Parathyroid adenoma (tissue), 2 donors: ENCODE measurements at regions not wholly inside any gene's neighbourhood (a gene's known extent, or its start where the extent isn't known, plus 50 kb on each side); places are given as distances from the start of the nearest gene placed in this dataset.

Experiments used
- H2AFZ ChIP-seq: fragments of 300-600 bp; sonication (generic); one replicate; pipeline ENCODE4 v1.7.0; 2017; ENCODE audit warnings: antibody characterized with exemption, mild to moderate bottlenecking
- H3K27ac ChIP-seq: fragments of 300-600 bp; sonication (generic); one replicate; pipeline ENCODE4 v1.7.0; 2017
- H3K27me3 ChIP-seq: fragments of 300-600 bp; sonication (generic); one replicate; pipeline ENCODE4 v1.7.0; 2017; ENCODE audit warnings: low read length; ENCODE audit not compliant: control insufficient read depth, insufficient read depth
- H3K36me3 ChIP-seq: fragments of 300-600 bp; sonication (generic); one replicate; pipeline ENCODE4 v1.7.0; 2017; ENCODE audit warnings: low read length; ENCODE audit not compliant: control insufficient read depth, insufficient read depth
- H3K4me1 ChIP-seq: fragments of 300-600 bp; sonication (generic); one replicate; pipeline ENCODE4 v1.7.0; 2017; ENCODE audit warnings: control low read depth
- H3K4me2 ChIP-seq: fragments of 300-600 bp; sonication (generic); one replicate; pipeline ENCODE4 v1.7.0; 2017; ENCODE audit warnings: low read length
- H3K4me3 ChIP-seq: fragments of 300-600 bp; sonication (generic); one replicate; pipeline ENCODE4 v1.7.0; 2017; ENCODE audit warnings: low read depth, low read length
- H3K79me2 ChIP-seq: fragments of 300-600 bp; sonication (generic); one replicate; pipeline ENCODE4 v1.7.0; 2017; ENCODE audit warnings: control low read depth
- H3K9ac ChIP-seq: fragments of 300-600 bp; sonication (generic); one replicate; pipeline ENCODE4 v1.7.0; 2017; ENCODE audit warnings: mild to moderate bottlenecking
- H3K9me3 ChIP-seq: fragments of 300-600 bp; sonication (generic); one replicate; pipeline ENCODE4 v1.7.0; 2017; ENCODE audit warnings: low read length; ENCODE audit not compliant: control insufficient read depth
- CTCF ChIP-seq: fragments of 300-600 bp; sonication (generic); IDR thresholded peaks from one replicate; pipeline ENCODE4 v1.7.0; 2017; ENCODE audit warnings: antibody characterized with exemption, mild to moderate bottlenecking
- donor health status: primary hyperparathyroidism.

DNA sequence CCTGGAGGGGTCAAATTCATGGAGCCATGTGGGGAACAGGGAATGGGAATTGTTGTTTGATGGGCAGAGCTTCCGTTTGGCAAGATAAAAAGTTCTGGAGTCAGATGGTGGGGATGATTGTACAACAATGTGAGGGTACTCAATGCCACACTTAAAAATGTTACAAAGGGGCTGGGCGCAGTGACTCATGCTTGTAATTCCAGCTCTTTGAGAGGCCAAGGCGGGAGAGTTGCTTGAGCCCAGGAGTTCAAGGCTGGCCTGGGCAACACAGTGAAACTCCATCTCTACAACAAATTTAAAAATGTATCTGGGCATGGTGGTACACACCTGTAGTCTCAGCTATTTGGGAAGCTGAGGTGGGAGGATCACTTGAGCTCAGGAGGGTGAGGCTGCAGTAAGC is 66.0 kb upstream of the DIO3 start:
- H3K27me3 ChIP-seq: peaks cover 8% of the 10 kb centered on the region

DNA sequence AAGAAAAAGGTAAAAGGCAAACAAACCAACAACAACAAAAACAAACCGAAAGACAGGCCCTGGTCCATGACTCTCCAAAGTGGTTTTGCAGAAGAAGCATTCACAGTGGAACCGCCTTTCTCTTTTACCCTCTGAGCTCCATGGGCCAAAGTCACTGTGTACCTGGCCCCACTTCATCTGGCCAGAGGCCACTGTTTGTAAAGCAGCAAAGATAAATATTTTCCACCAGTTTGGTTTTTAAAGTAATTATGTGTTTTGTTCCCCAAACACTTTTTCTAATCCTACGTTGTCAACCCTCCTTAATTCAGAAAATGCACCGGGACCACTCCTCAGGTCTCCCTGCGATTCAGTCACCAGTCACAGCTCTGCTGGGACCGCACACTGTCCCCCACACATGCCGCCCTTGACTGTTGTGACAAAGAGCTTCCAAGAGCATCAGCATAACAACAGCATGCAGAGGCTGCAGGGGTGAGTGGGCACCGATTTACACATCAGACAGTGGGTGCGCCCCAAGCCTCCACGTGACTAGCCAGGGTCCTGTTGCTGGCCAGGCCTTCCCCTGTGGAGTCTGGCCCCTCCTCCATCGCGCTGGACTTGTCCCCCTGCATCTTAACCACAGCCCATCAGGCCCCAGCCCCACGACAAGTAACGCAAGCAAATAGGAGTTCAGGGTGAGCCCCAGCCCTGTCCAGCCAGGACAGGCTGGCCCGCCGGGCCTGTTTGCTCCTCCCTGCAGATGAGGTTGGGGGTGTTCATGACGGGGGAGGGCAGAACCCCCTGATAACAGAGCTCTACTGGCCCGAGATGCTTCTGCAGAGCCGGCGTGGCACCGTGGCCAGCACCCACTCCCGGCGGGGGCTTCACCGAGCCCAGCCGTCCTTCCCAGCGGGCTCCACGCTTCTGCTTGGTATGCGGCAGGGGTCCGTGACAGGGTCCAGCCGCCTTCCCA is 65.2 kb upstream of the DIO3 start:
- Histone ChIP-seq H3K9me3 (no peaks in the 10 kb centered on the region), H3K4me1 (no peaks in the 10 kb centered on the region), H3K27me3 (peaks cover 8% of the 10 kb centered on the region), H3K27ac (no peak overlapping the region), H3K9ac (no peak overlapping the region), H2AFZ (no peak overlapping the region), H3K79me2 (no peaks in the 10 kb centered on the region), H3K4me2 (no peak overlapping the region), H3K36me3 (no peaks in the 10 kb centered on the region), H3K4me3 (no peak overlapping the region)
- TF ChIP-seq CTCF: no peak

More for the DNA sequence above, 66.0 kb upstream of the DIO3 start:
- Histone ChIP-seq H3K9ac (no peak overlapping the region), H3K36me3 (no peaks in the 10 kb centered on the region), H3K4me3 (no peak overlapping the region), H2AFZ (no peak overlapping the region), H3K79me2 (no peaks in the 10 kb centered on the region), H3K4me2 (no peak overlapping the region), H3K27ac (no peak overlapping the region), H3K4me1 (no peaks in the 10 kb centered on the region), H3K9me3 (no peaks in the 10 kb centered on the region)
- TF ChIP-seq CTCF: no peak

- no peaks in the 10 kb centered on the region for H3K36me3 ChIP-seq
- H3K4me3 ChIP-seq: no peak overlapping the region
- H3K4me2 ChIP-seq: no peak overlapping the region
- H3K79me2 ChIP-seq: no peaks in the 10 kb centered on the region
- peaks cover 8% of the 10 kb centered on the region for H3K27me3 ChIP-seq
- no peak overlapping the region for H2AFZ ChIP-seq
- H3K27ac ChIP-seq: no peak overlapping the region
- no peak overlapping the region for H3K9ac ChIP-seq
- H3K4me1 ChIP-seq: no peaks in the 10 kb centered on the region
- no peaks in the 10 kb centered on the region for H3K9me3 ChIP-seq
- no peak for TF ChIP-seq CTCF
Observed at GRCh38 chr14:101496776-101497683, 64.3 kb upstream of the DIO3 start.

GRCh38 chr14:101497684-101498525 is 63.4 kb upstream of the DIO3 start:
- H3K36me3 ChIP-seq: no peaks in the 10 kb centered on the region
- no peaks in the 10 kb centered on the region for H3K79me2 ChIP-seq
- H2AFZ ChIP-seq: no peak overlapping the region
- peaks cover 8% of the 10 kb centered on the region for H3K27me3 ChIP-seq
- no peaks in the 10 kb centered on the region for H3K4me1 ChIP-seq
- no peak overlapping the region for H3K27ac ChIP-seq
- H3K9me3 ChIP-seq: no peaks in the 10 kb centered on the region
- no peak for TF ChIP-seq CTCF
- H3K9ac ChIP-seq: no peak overlapping the region
- H3K4me3 ChIP-seq: no peak overlapping the region
- H3K4me2 ChIP-seq: no peak overlapping the region
